ENCODE measurements at regions not wholly inside any gene's neighbourhood (a gene's known extent, or its start where the extent isn't known, plus 50 kb on each side); places are given as distances from the start of the nearest gene placed in this dataset.
"Not testable (repeated sequence)": the region's sequence is repeated elsewhere in the genome, so short reads cannot be mapped to it uniquely, and the experiment has no call there.

DNA sequence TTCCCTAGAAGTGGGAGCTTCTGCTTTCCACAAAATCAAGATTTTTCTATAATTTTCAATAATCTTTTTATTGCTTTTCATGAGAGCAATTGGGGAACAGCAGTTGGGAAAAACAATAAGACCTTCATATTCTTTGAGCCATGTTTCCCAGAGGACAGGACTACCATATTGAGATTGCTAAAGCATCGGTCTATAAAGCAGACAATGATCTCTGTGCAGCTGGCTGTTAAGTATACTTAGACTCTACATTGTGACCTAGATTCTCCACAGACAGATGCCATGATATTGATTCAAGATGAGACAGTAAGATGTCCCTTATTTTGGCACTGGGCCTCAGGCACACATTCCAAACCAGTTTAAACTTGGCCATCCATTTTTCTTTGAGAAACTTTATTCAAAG lies 1178.7 kb downstream of the SUCLG1 start:
- no peak for DNase-seq (ENCODE audit: extremely low spot score, unreplicated experiment)
- Mint-ChIP-seq H3K9me3 (peaks cover 6% of the 10 kb centered on the region), H3K27me3 (no peaks in the 10 kb centered on the region), H3K4me1 (ENCODE audit: unreplicated experiment) (peaks cover 13% of the 10 kb centered on the region), H3K4me3 (no peak overlapping the region), H3K36me3 (no peaks in the 10 kb centered on the region), H3K27ac (no peak overlapping the region)
- no peak for TF ChIP-seq CTCF (conservative IDR thresholded peaks at IDR 0.05)

- Mint-ChIP-seq H3K27me3 (no peaks in the 10 kb centered on the region), H3K9me3 (peaks cover 4% of the 10 kb centered on the region), H3K27ac (no peak overlapping the region), H3K36me3 (no peaks in the 10 kb centered on the region), H3K4me3 (no peak overlapping the region), H3K4me1 (ENCODE audit: unreplicated experiment) (no peaks in the 10 kb centered on the region)
- TF ChIP-seq CTCF (conservative IDR thresholded peaks at IDR 0.05), result no peak
- DNase-seq (ENCODE audit: extremely low spot score, unreplicated experiment), result no peak
These were observed 1185.8 kb downstream of the SUCLG1 start for GRCh38 chr2:83273322-83273721.

DNA sequence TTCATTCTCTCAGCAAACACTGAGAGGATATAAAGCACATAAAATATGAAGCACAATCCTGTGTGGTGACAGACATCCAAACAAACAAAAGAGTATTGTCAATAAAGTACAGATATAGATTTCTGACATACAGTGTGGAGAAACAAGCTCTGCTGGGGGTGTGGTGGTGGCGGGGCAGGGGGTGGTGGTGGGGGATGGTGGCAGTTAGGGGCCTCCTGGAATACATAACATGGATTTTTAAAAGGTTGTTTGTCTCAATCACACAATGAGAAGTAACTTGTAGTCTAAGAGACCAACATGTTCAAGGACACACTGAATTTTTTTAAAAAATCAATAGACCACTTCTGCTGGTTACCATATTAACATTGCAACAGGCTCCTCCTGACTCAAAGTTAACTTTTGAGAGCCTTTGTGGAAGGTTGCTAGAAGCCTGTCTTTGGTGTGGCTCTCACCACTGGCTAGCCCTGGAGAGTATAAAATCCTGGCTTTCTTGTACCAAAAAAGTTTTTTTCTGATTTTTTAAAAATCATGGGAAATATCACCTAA lies 1197.4 kb downstream of the SUCLG1 start:
- no peak for DNase-seq (ENCODE audit: extremely low spot score, unreplicated experiment)
- Mint-ChIP-seq H3K4me3 (no peak overlapping the region), H3K27ac (no peak overlapping the region), H3K27me3 (no peaks in the 10 kb centered on the region), H3K36me3 (no peaks in the 10 kb centered on the region), H3K4me1 (ENCODE audit: unreplicated experiment) (no peaks in the 10 kb centered on the region), H3K9me3 (no peaks in the 10 kb centered on the region)
- TF ChIP-seq CTCF (conservative IDR thresholded peaks at IDR 0.05), result no peak

- H3K27ac Mint-ChIP-seq, result no peak overlapping the region
- no peaks in the 10 kb centered on the region for H3K4me1 Mint-ChIP-seq (ENCODE audit: unreplicated experiment)
- no peaks in the 10 kb centered on the region for H3K9me3 Mint-ChIP-seq
- DNase-seq (ENCODE audit: extremely low spot score, unreplicated experiment), result no peak
- H3K27me3 Mint-ChIP-seq, result no peaks in the 10 kb centered on the region
- H3K36me3 Mint-ChIP-seq, result no peaks in the 10 kb centered on the region
- TF ChIP-seq CTCF (conservative IDR thresholded peaks at IDR 0.05), result no peak
- H3K4me3 Mint-ChIP-seq, result no peak overlapping the region
These were observed 1205.2 kb downstream of the SUCLG1 start for GRCh38 chr2:83253848-83254247.

DNA sequence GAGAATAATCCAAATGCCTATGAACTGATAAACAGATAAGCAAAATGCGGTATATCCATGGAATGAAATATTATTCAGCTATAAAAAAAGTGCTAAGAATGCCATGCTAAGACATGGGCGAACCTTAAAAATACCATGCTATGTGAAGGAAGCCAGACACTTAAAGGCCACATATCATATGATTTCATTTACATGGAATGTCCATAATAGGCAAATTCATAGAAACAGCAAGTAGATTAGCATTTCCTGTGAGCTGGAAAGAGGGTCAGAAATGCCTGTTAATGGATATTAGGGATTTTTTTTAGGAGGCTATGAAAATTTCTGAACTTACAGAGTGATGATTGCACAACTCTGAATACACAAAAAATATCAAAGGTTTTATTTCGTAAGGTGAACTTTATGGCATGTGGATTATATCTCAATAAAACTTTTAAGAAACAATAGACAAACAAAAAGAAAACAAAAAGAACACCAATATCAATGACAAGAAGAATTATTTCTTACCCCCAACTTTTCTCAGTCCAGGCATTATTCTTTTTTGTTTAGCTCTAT lies 1207.7 kb downstream of the SUCLG1 start:
- Mint-ChIP-seq H3K27ac (no peak overlapping the region), H3K4me3 (no peak overlapping the region), H3K4me1 (ENCODE audit: unreplicated experiment) (no peaks in the 10 kb centered on the region), H3K9me3 (peaks cover 5% of the 10 kb centered on the region), H3K36me3 (no peaks in the 10 kb centered on the region), H3K27me3 (no peaks in the 10 kb centered on the region)
- no peak for TF ChIP-seq CTCF (conservative IDR thresholded peaks at IDR 0.05)
- DNase-seq (ENCODE audit: extremely low spot score, unreplicated experiment), result no peak

- H3K4me1 Mint-ChIP-seq (ENCODE audit: unreplicated experiment); H3K27ac Mint-ChIP-seq; H3K4me3 Mint-ChIP-seq; H3K27me3 Mint-ChIP-seq; H3K36me3 Mint-ChIP-seq; DNase-seq (ENCODE audit: extremely low spot score, unreplicated experiment); H3K9me3 Mint-ChIP-seq: not testable (repeated sequence)
These were observed 1213.1 kb downstream of the SUCLG1 start for GRCh38 chr2:83245806-83246537.
